ENCODE measurements at regions not wholly inside any gene's neighbourhood (a gene's known extent, or its start where the extent isn't known, plus 50 kb on each side); places are given as distances from the start of the nearest gene placed in this dataset.

DNA sequence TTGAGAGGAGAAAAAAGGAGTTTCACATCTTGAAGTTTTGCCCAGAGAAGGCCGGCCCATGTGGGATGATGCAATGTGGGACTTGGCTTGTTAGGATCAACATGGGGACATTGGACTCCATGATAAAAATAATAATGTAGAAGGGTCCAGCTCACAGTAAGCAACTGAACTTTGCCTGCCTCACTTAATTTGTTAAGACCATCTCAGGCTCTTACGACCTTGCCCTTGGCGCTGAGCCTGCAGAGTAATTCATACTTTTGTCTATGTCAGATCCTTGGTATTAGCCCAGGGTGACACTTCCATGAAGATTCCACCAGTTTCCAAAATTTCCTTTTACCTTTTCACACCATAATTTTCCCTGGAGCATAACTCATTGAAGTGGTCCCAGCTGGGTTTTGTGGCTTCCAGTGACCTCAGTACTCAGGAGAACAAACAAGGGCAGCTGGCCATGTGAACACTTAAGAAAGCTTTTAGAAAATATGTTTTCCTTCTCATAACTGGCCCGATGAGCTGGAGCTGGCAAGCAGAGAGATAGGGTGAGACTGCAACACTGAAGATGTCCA is 315.4 kb upstream of the RASGRP1 start:
- TF ChIP-seq, protein P1, sequence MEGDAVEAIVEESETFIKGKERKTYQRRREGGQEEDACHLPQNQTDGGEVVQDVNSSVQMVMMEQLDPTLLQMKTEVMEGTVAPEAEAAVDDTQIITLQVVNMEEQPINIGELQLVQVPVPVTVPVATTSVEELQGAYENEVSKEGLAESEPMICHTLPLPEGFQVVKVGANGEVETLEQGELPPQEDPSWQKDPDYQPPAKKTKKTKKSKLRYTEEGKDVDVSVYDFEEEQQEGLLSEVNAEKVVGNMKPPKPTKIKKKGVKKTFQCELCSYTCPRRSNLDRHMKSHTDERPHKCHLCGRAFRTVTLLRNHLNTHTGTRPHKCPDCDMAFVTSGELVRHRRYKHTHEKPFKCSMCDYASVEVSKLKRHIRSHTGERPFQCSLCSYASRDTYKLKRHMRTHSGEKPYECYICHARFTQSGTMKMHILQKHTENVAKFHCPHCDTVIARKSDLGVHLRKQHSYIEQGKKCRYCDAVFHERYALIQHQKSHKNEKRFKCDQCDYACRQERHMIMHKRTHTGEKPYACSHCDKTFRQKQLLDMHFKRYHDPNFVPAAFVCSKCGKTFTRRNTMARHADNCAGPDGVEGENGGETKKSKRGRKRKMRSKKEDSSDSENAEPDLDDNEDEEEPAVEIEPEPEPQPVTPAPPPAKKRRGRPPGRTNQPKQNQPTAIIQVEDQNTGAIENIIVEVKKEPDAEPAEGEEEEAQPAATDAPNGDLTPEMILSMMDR (IDR thresholded peaks at IDR 0.05) = no peak
- no peak for TF ChIP-seq POLR2A (IDR thresholded peaks at IDR 0.05)

Data from lower leg skin (tissue), 3 donors.